ENCODE measurements at regions not wholly inside any gene's neighbourhood (a gene's known extent, or its start where the extent isn't known, plus 50 kb on each side); places are given as distances from the start of the nearest gene placed in this dataset.

- no peaks in the 10 kb centered on the region for H3K9me3 ChIP-seq
- H3K36me3 ChIP-seq = no peaks in the 10 kb centered on the region
- WGBS, 2 donors = 71 to 75% methylated on average over 3 of the region's 3 CpGs
- no peak for FAIRE-seq
- H3K4me3 ChIP-seq = no peak overlapping the region
- no peaks in the 10 kb centered on the region for H3K4me1 ChIP-seq
- ATAC-seq = no peak
- TF ChIP-seq, protein P1, sequence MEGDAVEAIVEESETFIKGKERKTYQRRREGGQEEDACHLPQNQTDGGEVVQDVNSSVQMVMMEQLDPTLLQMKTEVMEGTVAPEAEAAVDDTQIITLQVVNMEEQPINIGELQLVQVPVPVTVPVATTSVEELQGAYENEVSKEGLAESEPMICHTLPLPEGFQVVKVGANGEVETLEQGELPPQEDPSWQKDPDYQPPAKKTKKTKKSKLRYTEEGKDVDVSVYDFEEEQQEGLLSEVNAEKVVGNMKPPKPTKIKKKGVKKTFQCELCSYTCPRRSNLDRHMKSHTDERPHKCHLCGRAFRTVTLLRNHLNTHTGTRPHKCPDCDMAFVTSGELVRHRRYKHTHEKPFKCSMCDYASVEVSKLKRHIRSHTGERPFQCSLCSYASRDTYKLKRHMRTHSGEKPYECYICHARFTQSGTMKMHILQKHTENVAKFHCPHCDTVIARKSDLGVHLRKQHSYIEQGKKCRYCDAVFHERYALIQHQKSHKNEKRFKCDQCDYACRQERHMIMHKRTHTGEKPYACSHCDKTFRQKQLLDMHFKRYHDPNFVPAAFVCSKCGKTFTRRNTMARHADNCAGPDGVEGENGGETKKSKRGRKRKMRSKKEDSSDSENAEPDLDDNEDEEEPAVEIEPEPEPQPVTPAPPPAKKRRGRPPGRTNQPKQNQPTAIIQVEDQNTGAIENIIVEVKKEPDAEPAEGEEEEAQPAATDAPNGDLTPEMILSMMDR (IDR thresholded peaks at IDR 0.05) = no peak
- DNase-seq = no peak
- intact Hi-C loops (cut with DNase I) = no loop called here
- H3K27me3 ChIP-seq = no peaks in the 10 kb centered on the region
- no peak overlapping the region for H3K27ac ChIP-seq
Observed at GRCh38 chr4:36485885-36486284, 204.5 kb downstream of the DTHD1 start.

- H3K9me3 ChIP-seq = no peaks in the 10 kb centered on the region
- H3K4me3 ChIP-seq = no peak overlapping the region
- no peaks in the 10 kb centered on the region for H3K27me3 ChIP-seq
- TF ChIP-seq, protein P1 (IDR thresholded peaks at IDR 0.05) = no peak
- no peak for FAIRE-seq
- ATAC-seq = no peak
- no peak for DNase-seq
- intact Hi-C loops (cut with DNase I) = no loop called here
- WGBS, 2 donors = 37 to 75% methylated on average over 2 of the region's 2 CpGs
- H3K4me1 ChIP-seq = no peaks in the 10 kb centered on the region
- no peak overlapping the region for H3K27ac ChIP-seq
- no peaks in the 10 kb centered on the region for H3K36me3 ChIP-seq
Observed at GRCh38 chr4:36489798-36490197, 208.4 kb downstream of the DTHD1 start.

- FAIRE-seq (no peak), ATAC-seq (no peak), DNase-seq (no peak)
- WGBS, 2 donors = 27 to 56% methylated on average over 1 of the region's 1 CpG
- intact Hi-C loops (cut with DNase I) = no loop called here
- Histone ChIP-seq H3K9me3 (no peaks in the 10 kb centered on the region), H3K36me3 (no peaks in the 10 kb centered on the region), H3K4me3 (no peak overlapping the region), H3K27me3 (no peaks in the 10 kb centered on the region), H3K4me1 (no peaks in the 10 kb centered on the region), H3K27ac (no peak overlapping the region)
- TF ChIP-seq, protein P1 (IDR thresholded peaks at IDR 0.05) = no peak
Observed at GRCh38 chr4:36492041-36492440, 210.6 kb downstream of the DTHD1 start.

GRCh38 chr4:36492590-36492989 is 211.2 kb downstream of the DTHD1 start:
- Histone ChIP-seq H3K27me3 (no peaks in the 10 kb centered on the region), H3K4me1 (no peaks in the 10 kb centered on the region), H3K27ac (no peak overlapping the region), H3K36me3 (no peaks in the 10 kb centered on the region), H3K4me3 (no peak overlapping the region), H3K9me3 (no peaks in the 10 kb centered on the region)
- intact Hi-C loops (cut with DNase I) = no loop called here
- FAIRE-seq (no peak), ATAC-seq (no peak), DNase-seq (no peak)
- 83 to 92% methylated on average over 1 of the region's 1 CpG for WGBS, 2 donors
- TF ChIP-seq, protein P1 (IDR thresholded peaks at IDR 0.05) = no peak

- no peak overlapping the region for H3K4me3 ChIP-seq
- TF ChIP-seq, protein P1 (IDR thresholded peaks at IDR 0.05) = no peak
- no peak overlapping the region for H3K27ac ChIP-seq
- H3K36me3 ChIP-seq = no peaks in the 10 kb centered on the region
- H3K27me3 ChIP-seq = no peaks in the 10 kb centered on the region
- H3K9me3 ChIP-seq = no peaks in the 10 kb centered on the region
- H3K4me1 ChIP-seq = no peaks in the 10 kb centered on the region
- FAIRE-seq = no peak
- intact Hi-C loops (cut with DNase I) = no loop called here
- 49 to 68% methylated on average over 1 of the region's 1 CpG for WGBS, 2 donors
- no peak for ATAC-seq
- DNase-seq = no peak
Observed at GRCh38 chr4:36493251-36493650, 211.8 kb downstream of the DTHD1 start.
